Panc1 (cell line): ENCODE measurements at regions not wholly inside any gene's neighbourhood (a gene's known extent, or its start where the extent isn't known, plus 50 kb on each side); places are given as distances from the start of the nearest gene placed in this dataset.

Experiments used
- ATAC-seq: fragments of 200-7000 bp; cut with Tn5 transposase; 2 replicates; pipeline ENCODE4 v1.9.1; 2020; ENCODE audit warnings: mild to moderate bottlenecking, moderate library complexity
- BruUV-seq: library from RNA; stranded (reverse); fragments of 400-500 nt; replicated peaks from 2 replicates; lab custom pipeline; 2021; lab: Mats Ljungman, UMichigan
- CTCF ChIA-PET: fragments of 300-600 bp; sonication (Branson Sonifier 250); formaldehyde crosslinking; loops from one replicate; lab custom pipeline; 2022; ENCODE audit warnings: antibody characterized with exemption; lab: Charles Lee
- POLR2A ChIA-PET: fragments of 300-600 bp; sonication (Branson Sonifier 250); formaldehyde crosslinking; loops from one replicate; lab custom pipeline; 2022; ENCODE audit warnings: antibody characterized with exemption; lab: Charles Lee
- DNase-seq: peaks from one replicate; pipeline ENCODE4 v3.0.0-alpha.2; 2010; ENCODE audit warnings: low read depth, low spot score
- H3K27ac ChIP-seq: 2 replicates; pipeline ENCODE4 v1.5.1; 2011; ENCODE audit warnings: mild to moderate bottlenecking, low read length, inconsistent platforms
- H3K27me3 ChIP-seq: fragments of 200-500 bp; sonication (Bioruptor generic); 2 replicates; pipeline ENCODE4 v1.6.0; 2014; ENCODE audit warnings: low read length, inconsistent platforms; ENCODE audit not compliant: control insufficient read depth, insufficient read depth
- H3K36me3 ChIP-seq: fragments of 200-500 bp; sonication (Bioruptor generic); 2 replicates; pipeline ENCODE4 v1.5.1; 2014; ENCODE audit warnings: inconsistent platforms, mild to moderate bottlenecking, low read length, moderate library complexity; ENCODE audit not compliant: control insufficient read depth, insufficient read depth
- H3K4me1 ChIP-seq: 2 replicates; pipeline ENCODE4 v1.5.1; 2011; ENCODE audit warnings: inconsistent platforms, mild to moderate bottlenecking, low read length, moderate library complexity; ENCODE audit not compliant: control insufficient read depth, insufficient read depth
- H3K4me3 ChIP-seq, 2 experiments: 2 replicates each; pipeline ENCODE4 v1.5.1; 2011 to 2012; ENCODE audit warnings: low read depth in 2 of 2, low read length in 2 of 2, mild to moderate bottlenecking in 2 of 2, inconsistent platforms in 1 of 2, moderate library complexity in 1 of 2
- H3K9me3 ChIP-seq: fragments of 200-500 bp; sonication (Bioruptor generic); 2 replicates; pipeline ENCODE4 v1.5.1; 2014; ENCODE audit warnings: low read depth, mild to moderate bottlenecking, inconsistent platforms, low read length, moderate library complexity; ENCODE audit not compliant: control insufficient read depth, insufficient read depth
- CTCF ChIP-seq: fragments of 450-650 bp; IDR thresholded peaks from 2 replicates; pipeline ENCODE4 v1.5.1; 2017; ENCODE audit warnings: mild to moderate bottlenecking
- POLR2AphosphoS5 ChIP-seq: IDR thresholded peaks from 2 replicates; pipeline ENCODE4 v1.6.1; 2012; ENCODE audit warnings: mild to moderate bottlenecking, low read depth, low read length, moderate library complexity
- SIN3A ChIP-seq: IDR thresholded peaks from 2 replicates; pipeline ENCODE4 v1.6.1; 2012; ENCODE audit warnings: low read depth, mild to moderate bottlenecking, low read length, moderate library complexity, borderline replicate concordance; ENCODE audit not compliant: insufficient read depth
- TCF7L2 ChIP-seq: IDR thresholded peaks from 2 replicates; pipeline ENCODE4 v1.6.1; 2011; ENCODE audit warnings: mild to moderate bottlenecking, low read depth, low read length, inconsistent platforms
- in situ Hi-C: cut with HindIII; loops from 2 replicates; pipeline ENCODE4 v1.10.0; 2016; ENCODE audit warnings: low sequenced_read_pairs, low pct_unique_long_range_greater_than_20kb
- intact Hi-C: fragments of 100-400 bp; cut with micrococcal nuclease; formaldehyde crosslinking; loops from one replicate; pipeline ENCODE4 v1.10.0; 2022; ENCODE audit not compliant: unreplicated experiment
- TF ChIP-seq, protein P1 (sequence below), 2 experiments: IDR thresholded peaks; 2 replicates each; pipeline ENCODE4 v1.6.1; 2011 to 2012; ENCODE audit warnings: low read depth in 2 of 2, control low read depth in 1 of 2, low read length in 1 of 2, mild to moderate bottlenecking in 1 of 2, moderate library complexity in 1 of 2; ENCODE audit not compliant: insufficient read depth in 1 of 2

DNA sequence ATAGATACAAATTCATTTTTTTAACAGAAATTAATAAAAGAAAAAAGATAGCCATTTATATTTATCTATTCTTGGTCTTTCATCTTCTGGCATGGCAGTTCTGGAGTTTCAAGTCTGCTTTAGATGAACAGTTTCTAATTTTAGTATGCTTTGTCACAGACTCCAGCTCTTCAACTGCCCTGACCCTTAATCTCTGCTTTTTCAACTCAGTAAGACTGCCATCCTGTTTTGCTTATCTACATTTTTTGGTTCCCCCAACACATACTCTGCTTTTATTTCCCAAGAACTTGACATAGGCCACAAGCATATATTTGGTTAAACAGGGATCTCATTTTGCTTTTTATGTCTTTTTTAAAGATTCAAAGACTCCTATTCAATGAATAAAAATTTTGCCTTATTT is 309.3 kb upstream of the KCND2 start:
- no peaks in the 10 kb centered on the region for H3K4me1 ChIP-seq
- no peak overlapping the region for H3K27ac ChIP-seq
- POLR2A ChIA-PET = no interaction called here
- no peaks in the 10 kb centered on the region for H3K36me3 ChIP-seq
- in situ Hi-C loops = no loop called here
- no peaks in the 10 kb centered on the region for H3K9me3 ChIP-seq
- ATAC-seq (no peak), DNase-seq (no peak)
- H3K27me3 ChIP-seq = no peaks in the 10 kb centered on the region
- no peak overlapping the region for H3K4me3 ChIP-seq
- TF ChIP-seq CTCF = no peak
- no peak for TF ChIP-seq SIN3A
- TF ChIP-seq, protein P1, sequence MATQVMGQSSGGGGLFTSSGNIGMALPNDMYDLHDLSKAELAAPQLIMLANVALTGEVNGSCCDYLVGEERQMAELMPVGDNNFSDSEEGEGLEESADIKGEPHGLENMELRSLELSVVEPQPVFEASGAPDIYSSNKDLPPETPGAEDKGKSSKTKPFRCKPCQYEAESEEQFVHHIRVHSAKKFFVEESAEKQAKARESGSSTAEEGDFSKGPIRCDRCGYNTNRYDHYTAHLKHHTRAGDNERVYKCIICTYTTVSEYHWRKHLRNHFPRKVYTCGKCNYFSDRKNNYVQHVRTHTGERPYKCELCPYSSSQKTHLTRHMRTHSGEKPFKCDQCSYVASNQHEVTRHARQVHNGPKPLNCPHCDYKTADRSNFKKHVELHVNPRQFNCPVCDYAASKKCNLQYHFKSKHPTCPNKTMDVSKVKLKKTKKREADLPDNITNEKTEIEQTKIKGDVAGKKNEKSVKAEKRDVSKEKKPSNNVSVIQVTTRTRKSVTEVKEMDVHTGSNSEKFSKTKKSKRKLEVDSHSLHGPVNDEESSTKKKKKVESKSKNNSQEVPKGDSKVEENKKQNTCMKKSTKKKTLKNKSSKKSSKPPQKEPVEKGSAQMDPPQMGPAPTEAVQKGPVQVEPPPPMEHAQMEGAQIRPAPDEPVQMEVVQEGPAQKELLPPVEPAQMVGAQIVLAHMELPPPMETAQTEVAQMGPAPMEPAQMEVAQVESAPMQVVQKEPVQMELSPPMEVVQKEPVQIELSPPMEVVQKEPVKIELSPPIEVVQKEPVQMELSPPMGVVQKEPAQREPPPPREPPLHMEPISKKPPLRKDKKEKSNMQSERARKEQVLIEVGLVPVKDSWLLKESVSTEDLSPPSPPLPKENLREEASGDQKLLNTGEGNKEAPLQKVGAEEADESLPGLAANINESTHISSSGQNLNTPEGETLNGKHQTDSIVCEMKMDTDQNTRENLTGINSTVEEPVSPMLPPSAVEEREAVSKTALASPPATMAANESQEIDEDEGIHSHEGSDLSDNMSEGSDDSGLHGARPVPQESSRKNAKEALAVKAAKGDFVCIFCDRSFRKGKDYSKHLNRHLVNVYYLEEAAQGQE (IDR thresholded peaks at IDR 0.05; ENCODE audit: insufficient read depth in 1 of 2, low read depth in 2 of 2, low read length in 1 of 2) = no peak
- TF ChIP-seq POLR2AphosphoS5 = no peak
- TF ChIP-seq TCF7L2 = no peak
- BruUV-seq = no TSS peak
- intact Hi-C loops = no loop called here
- CTCF ChIA-PET = no interaction called here

DNA sequence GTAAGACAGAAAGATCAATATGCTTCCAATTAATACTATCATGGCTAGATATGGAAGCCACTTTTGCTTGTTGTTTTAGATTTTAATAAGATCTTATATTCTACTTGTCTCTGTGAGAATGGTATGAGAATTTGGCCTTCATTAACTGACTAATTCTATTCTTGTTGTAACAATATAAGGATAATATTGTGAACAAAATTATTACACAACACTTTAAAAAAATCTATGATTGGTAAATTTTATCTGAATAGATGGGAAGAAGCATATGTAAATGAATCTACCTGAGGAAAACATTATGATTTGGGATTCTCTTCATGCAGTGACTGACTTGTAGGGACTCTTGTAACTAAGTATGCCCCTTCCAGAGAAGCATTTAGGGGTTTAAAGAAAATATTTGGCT is 308.9 kb upstream of the KCND2 start:
- no peak for ATAC-seq
- Histone ChIP-seq H3K4me1 (no peaks in the 10 kb centered on the region), H3K4me3 (no peak overlapping the region), H3K27me3 (no peaks in the 10 kb centered on the region), H3K9me3 (no peaks in the 10 kb centered on the region), H3K36me3 (no peaks in the 10 kb centered on the region), H3K27ac (no peak overlapping the region)
- no peak for DNase-seq
- in situ Hi-C loops = no loop called here
- ChIA-PET POLR2A (no interaction called here), CTCF (no interaction called here)
- no TSS peak for BruUV-seq
- intact Hi-C loops = no loop called here
- TF ChIP-seq POLR2AphosphoS5 = no peak
- TF ChIP-seq CTCF = no peak
- TF ChIP-seq SIN3A = no peak
- TF ChIP-seq, protein P1 (IDR thresholded peaks at IDR 0.05; ENCODE audit: insufficient read depth in 1 of 2, low read depth in 2 of 2, low read length in 1 of 2) = no peak
- no peak for TF ChIP-seq TCF7L2
